ENCODE measurements at regions not wholly inside any gene's neighbourhood (a gene's known extent, or its start where the extent isn't known, plus 50 kb on each side); places are given as distances from the start of the nearest gene placed in this dataset.

DNA sequence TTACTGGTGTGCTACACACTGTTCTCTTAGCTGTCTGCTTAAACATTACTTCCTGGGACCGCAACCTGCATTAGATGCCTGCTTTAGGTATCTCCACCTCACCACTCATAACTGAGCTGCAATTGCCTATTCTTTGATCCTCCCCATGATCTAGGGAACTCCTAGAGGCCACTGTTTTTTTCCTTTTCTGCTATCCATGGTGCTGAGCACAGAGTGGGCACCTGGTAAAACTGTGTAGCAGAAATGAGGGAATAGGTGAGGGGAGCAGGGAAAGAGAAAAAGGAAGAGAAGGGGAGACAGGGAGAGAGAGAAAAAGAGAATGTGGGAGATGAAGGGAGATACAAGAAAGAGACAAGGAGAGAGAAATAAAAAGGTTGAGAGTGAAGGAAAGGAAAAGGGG, 434.9 kb downstream of the ADRA2A start:
- TF ChIP-seq, protein P1, sequence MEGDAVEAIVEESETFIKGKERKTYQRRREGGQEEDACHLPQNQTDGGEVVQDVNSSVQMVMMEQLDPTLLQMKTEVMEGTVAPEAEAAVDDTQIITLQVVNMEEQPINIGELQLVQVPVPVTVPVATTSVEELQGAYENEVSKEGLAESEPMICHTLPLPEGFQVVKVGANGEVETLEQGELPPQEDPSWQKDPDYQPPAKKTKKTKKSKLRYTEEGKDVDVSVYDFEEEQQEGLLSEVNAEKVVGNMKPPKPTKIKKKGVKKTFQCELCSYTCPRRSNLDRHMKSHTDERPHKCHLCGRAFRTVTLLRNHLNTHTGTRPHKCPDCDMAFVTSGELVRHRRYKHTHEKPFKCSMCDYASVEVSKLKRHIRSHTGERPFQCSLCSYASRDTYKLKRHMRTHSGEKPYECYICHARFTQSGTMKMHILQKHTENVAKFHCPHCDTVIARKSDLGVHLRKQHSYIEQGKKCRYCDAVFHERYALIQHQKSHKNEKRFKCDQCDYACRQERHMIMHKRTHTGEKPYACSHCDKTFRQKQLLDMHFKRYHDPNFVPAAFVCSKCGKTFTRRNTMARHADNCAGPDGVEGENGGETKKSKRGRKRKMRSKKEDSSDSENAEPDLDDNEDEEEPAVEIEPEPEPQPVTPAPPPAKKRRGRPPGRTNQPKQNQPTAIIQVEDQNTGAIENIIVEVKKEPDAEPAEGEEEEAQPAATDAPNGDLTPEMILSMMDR (IDR thresholded peaks at IDR 0.05), result no peak
- TF ChIP-seq POLR2A (IDR thresholded peaks at IDR 0.05), result no peak
